ENCODE measurements at regions not wholly inside any gene's neighbourhood (a gene's known extent, or its start where the extent isn't known, plus 50 kb on each side); places are given as distances from the start of the nearest gene placed in this dataset.

- H4K20me1 ChIP-seq (ENCODE audit: control insufficient read depth, extremely low read depth, insufficient read depth, low read length): no peaks in the 10 kb centered on the region
- H3K4me2 ChIP-seq (ENCODE audit: control insufficient read depth, extremely low read depth, insufficient read depth, low read depth, low read length): no peak overlapping the region
- DNase-seq (ENCODE audit: low read depth, low spot score) (no peak), FAIRE-seq (no peak)
- dilution Hi-C loops (cut with MboI; ENCODE audit: extremely low pct_ligation_motif_present, low sequenced_read_pairs): no loop called here
- H3K27me3 ChIP-seq (ENCODE audit: control insufficient read depth, extremely low read depth, insufficient read depth, low read length): no peaks in the 10 kb centered on the region
- no peak overlapping the region for H3K9ac ChIP-seq (ENCODE audit: control insufficient read depth, extremely low read depth, insufficient read depth, low read length)
- no peaks in the 10 kb centered on the region for H3K79me2 ChIP-seq (ENCODE audit: control insufficient read depth, insufficient read depth, low read length)
- no peak overlapping the region for H2AFZ ChIP-seq (ENCODE audit: control insufficient read depth, low read length)
- no peak overlapping the region for H3K4me3 ChIP-seq (ENCODE audit: control insufficient read depth in 2 of 3, extremely low read depth in 1 of 3, insufficient read depth in 2 of 3, low read depth in 1 of 3, low read length in 3 of 3)
- TF ChIP-seq EZH2 (IDR thresholded peaks at IDR 0.05; ENCODE audit: low read length) (no peak), CTCF (optimal IDR thresholded peaks at IDR 0.05 in 1 of 3, IDR thresholded peaks at IDR 0.05 in 1 of 3, conservative IDR thresholded peaks at IDR 0.05 in 1 of 3; ENCODE audit: extremely low read depth in 1 of 3, insufficient read depth in 2 of 3, low read length in 3 of 3) (no peak)
- H3K9me1 ChIP-seq (ENCODE audit: control insufficient read depth, extremely low read depth, insufficient read depth, low read length): no peaks in the 10 kb centered on the region
- no peak overlapping the region for H3K27ac ChIP-seq (ENCODE audit: control insufficient read depth, insufficient read depth, low read length)
- no peaks in the 10 kb centered on the region for H3K36me3 ChIP-seq (ENCODE audit: control insufficient read depth in 2 of 2, extremely low read depth in 1 of 2, insufficient read depth in 2 of 2, low read length in 2 of 2)
- H3K4me1 ChIP-seq (ENCODE audit: control insufficient read depth, extremely low read depth, insufficient read depth, low read length): no peaks in the 10 kb centered on the region
- H3K9me3 ChIP-seq (ENCODE audit: control insufficient read depth, low read depth, low read length): no peaks in the 10 kb centered on the region
These were observed 103.9 kb downstream of the BBS10 start for GRCh38 chr12:76244300-76244699.

- Histone ChIP-seq H3K36me3 (ENCODE audit: control insufficient read depth in 2 of 2, extremely low read depth in 1 of 2, insufficient read depth in 2 of 2, low read length in 2 of 2) (no peaks in the 10 kb centered on the region), H3K9ac (ENCODE audit: control insufficient read depth, extremely low read depth, insufficient read depth, low read length) (no peak overlapping the region), H3K79me2 (ENCODE audit: control insufficient read depth, insufficient read depth, low read length) (no peaks in the 10 kb centered on the region), H3K4me3 (ENCODE audit: control insufficient read depth in 2 of 3, extremely low read depth in 1 of 3, insufficient read depth in 2 of 3, low read depth in 1 of 3, low read length in 3 of 3) (no peak overlapping the region), H3K27me3 (ENCODE audit: control insufficient read depth, extremely low read depth, insufficient read depth, low read length) (no peaks in the 10 kb centered on the region), H3K9me3 (ENCODE audit: control insufficient read depth, low read depth, low read length) (no peaks in the 10 kb centered on the region), H3K9me1 (ENCODE audit: control insufficient read depth, extremely low read depth, insufficient read depth, low read length) (no peaks in the 10 kb centered on the region), H4K20me1 (ENCODE audit: control insufficient read depth, extremely low read depth, insufficient read depth, low read length) (no peaks in the 10 kb centered on the region), H2AFZ (ENCODE audit: control insufficient read depth, low read length) (no peak overlapping the region), H3K4me2 (ENCODE audit: control insufficient read depth, extremely low read depth, insufficient read depth, low read depth, low read length) (no peak overlapping the region), H3K27ac (ENCODE audit: control insufficient read depth, insufficient read depth, low read length) (no peak overlapping the region), H3K4me1 (ENCODE audit: control insufficient read depth, extremely low read depth, insufficient read depth, low read length) (peaks cover 12% of the 10 kb centered on the region)
- DNase-seq (ENCODE audit: low read depth, low spot score) (no peak), FAIRE-seq (no peak)
- dilution Hi-C loops (cut with MboI; ENCODE audit: extremely low pct_ligation_motif_present, low sequenced_read_pairs): no loop called here
- no peak for TF ChIP-seq CTCF (optimal IDR thresholded peaks at IDR 0.05 in 1 of 3, IDR thresholded peaks at IDR 0.05 in 1 of 3, conservative IDR thresholded peaks at IDR 0.05 in 1 of 3; ENCODE audit: extremely low read depth in 1 of 3, insufficient read depth in 2 of 3, low read length in 3 of 3)
- TF ChIP-seq EZH2 (IDR thresholded peaks at IDR 0.05; ENCODE audit: low read length): no peak
These were observed 105.2 kb downstream of the BBS10 start for GRCh38 chr12:76242813-76243550.
